Lung (tissue), 11 donors: ENCODE measurements at regions not wholly inside any gene's neighbourhood (a gene's known extent, or its start where the extent isn't known, plus 50 kb on each side); places are given as distances from the start of the nearest gene placed in this dataset.

Source experiments
- ATAC-seq: fragments of 200-7000 bp; cut with Tn5 transposase; one replicate; pipeline ENCODE4 v1.9.1; 2020; ENCODE audit warnings: moderate number of reproducible peaks; ENCODE audit not compliant: insufficient read depth, low FRiP score
- DNase-seq, 3 donors: peaks; one replicate each; pipeline ENCODE4 v3.0.0-alpha.2; 2013 to 2017
- H3K27ac ChIP-seq, 2 donors: one replicate each; pipeline ENCODE4 v1.5.1; 2013; ENCODE audit warnings: mild to moderate bottlenecking in 2 of 2, moderate library complexity in 2 of 2, control low read depth in 1 of 2, inconsistent platforms in 1 of 2, low read depth in 1 of 2, low read length in 1 of 2
- H3K27me3 ChIP-seq, 3 donors: one replicate each; pipeline ENCODE4 v1.5.1; 2013; ENCODE audit warnings: low read length in 2 of 3; ENCODE audit not compliant: control insufficient read depth in 3 of 3, insufficient read depth in 3 of 3
- H3K36me3 ChIP-seq, 4 donors: one replicate each; pipeline ENCODE4 v1.5.1; 2013; ENCODE audit warnings: low read length in 4 of 4, mild to moderate bottlenecking in 1 of 4, moderate library complexity in 1 of 4; ENCODE audit not compliant: control insufficient read depth in 4 of 4, insufficient read depth in 4 of 4
- H3K4me1 ChIP-seq, 5 donors: one replicate each; pipeline ENCODE4 v1.5.1; 2013; ENCODE audit warnings: low read length in 5 of 5, mild to moderate bottlenecking in 2 of 5, moderate library complexity in 1 of 5; ENCODE audit not compliant: control insufficient read depth in 5 of 5, insufficient read depth in 5 of 5
- H3K4me3 ChIP-seq: one replicate; pipeline ENCODE4 v1.5.1; 2013; ENCODE audit warnings: mild to moderate bottlenecking, control low read depth, moderate library complexity
- H3K9ac ChIP-seq, 2 donors: one replicate each; pipeline ENCODE4 v1.5.1; 2013; ENCODE audit warnings: low read length in 2 of 2, control low read depth in 1 of 2; ENCODE audit not compliant: insufficient read depth in 1 of 2
- H3K9me3 ChIP-seq, 4 donors: one replicate each; pipeline ENCODE4 v1.5.1; 2013; ENCODE audit warnings: low read length in 3 of 4, mild to moderate bottlenecking in 1 of 4, moderate library complexity in 1 of 4; ENCODE audit not compliant: control insufficient read depth in 4 of 4, insufficient read depth in 3 of 4
- CTCF ChIP-seq: IDR thresholded peaks from 2 replicates; pipeline ENCODE4 v1.5.1; 2012; ENCODE audit warnings: mild to moderate bottlenecking; ENCODE audit errors: control extremely low read depth, extremely low read depth
- WGBS, 2 donors: extraction: QIAGEN DNeasy Blood & Tissue Kit; methylation state at CpG; one replicate each; pipeline ENCODE4 v1.1.7; 2013; 5-methylcytosine and 5-hydroxymethylcytosine counted together
- donor health status: control.
- donor health status: control.
- donor health status: Bipolar disorder and iron deficiency.
- donor health status: healthy.
- donor health status: DM: yes; HTN: yes; CAD: no.

DNA sequence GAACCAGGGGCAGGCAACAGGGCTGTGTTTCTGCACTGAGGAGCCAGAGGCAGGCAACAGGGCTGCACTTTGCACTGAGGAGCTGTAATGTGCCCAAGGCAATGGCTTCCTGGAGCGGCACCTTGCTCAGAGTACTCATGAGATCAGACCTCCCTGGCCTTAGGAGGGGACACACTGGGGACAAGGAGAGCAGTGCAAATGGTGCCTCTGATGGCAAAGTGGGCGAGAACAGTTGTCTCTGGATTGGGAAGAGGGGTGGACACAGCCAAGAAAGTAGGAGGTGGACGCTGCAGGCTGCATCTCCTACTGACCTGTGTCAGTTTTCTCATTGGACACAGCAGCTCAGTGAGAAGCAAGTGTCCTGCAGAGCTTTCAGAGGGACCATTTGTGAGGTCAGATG, 1443.3 kb downstream of the TBC1D22A start:
- no peak for ATAC-seq
- TF ChIP-seq CTCF: no peak
- no peak overlapping the region for H3K27ac ChIP-seq
- no peak for DNase-seq
- 85% methylated on average over 3 of the region's 3 CpGs for WGBS, 2 donors
- no peaks in the 10 kb centered on the region for H3K36me3 ChIP-seq
- no peak overlapping the region for H3K9ac ChIP-seq
- no peaks in the 10 kb centered on the region for H3K27me3 ChIP-seq
- no peaks in the 10 kb centered on the region for H3K9me3 ChIP-seq
- no peaks in the 10 kb centered on the region for H3K4me1 ChIP-seq
- no peak overlapping the region for H3K4me3 ChIP-seq

GRCh38 chr22:48205161-48205560, 1442.7 kb downstream of the TBC1D22A start:
- 76 to 79% methylated on average over 7 of the region's 7 CpGs for WGBS, 2 donors
- Histone ChIP-seq H3K9ac (no peak overlapping the region), H3K4me3 (no peak overlapping the region), H3K36me3 (no peaks in the 10 kb centered on the region), H3K4me1 (no peaks in the 10 kb centered on the region), H3K27me3 (no peaks in the 10 kb centered on the region), H3K27ac (no peak overlapping the region), H3K9me3 (no peaks in the 10 kb centered on the region)
- ATAC-seq (no peak), DNase-seq (no peak)
- TF ChIP-seq CTCF: no peak

- Histone ChIP-seq H3K4me1 (no peaks in the 10 kb centered on the region), H3K9me3 (no peaks in the 10 kb centered on the region), H3K36me3 (no peaks in the 10 kb centered on the region), H3K4me3 (no peak overlapping the region), H3K27me3 (no peaks in the 10 kb centered on the region), H3K27ac (no peak overlapping the region), H3K9ac (no peak overlapping the region)
- TF ChIP-seq CTCF: no peak
- ATAC-seq (no peak), DNase-seq (no peak)
- WGBS, 2 donors: 82% methylated on average over 2 of the region's 2 CpGs
Observed at GRCh38 chr22:48204296-48204695, 1441.8 kb downstream of the TBC1D22A start.

DNA sequence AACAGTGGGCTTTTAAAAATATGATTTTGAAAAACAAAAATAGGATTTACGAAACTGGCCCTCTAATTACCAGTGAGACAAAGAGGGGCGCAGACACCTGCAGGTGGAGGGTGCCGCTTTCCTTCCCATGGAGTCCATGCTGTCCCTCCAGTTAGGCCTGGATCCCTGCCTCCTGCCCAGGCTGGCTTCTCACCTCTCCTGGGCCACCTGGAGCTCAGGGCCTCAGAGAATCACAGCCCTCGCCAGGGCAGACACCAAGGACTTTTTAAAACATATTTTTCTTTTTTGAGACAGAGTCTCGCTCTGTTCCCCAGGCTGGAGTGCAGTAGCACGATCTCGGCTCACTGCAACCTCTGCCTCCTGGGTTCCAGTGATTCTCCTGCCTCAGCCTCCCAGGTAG, 1437.2 kb downstream of the TBC1D22A start:
- Histone ChIP-seq H3K27ac (no peak overlapping the region), H3K4me3 (no peak overlapping the region), H3K9me3 (no peaks in the 10 kb centered on the region), H3K36me3 (no peaks in the 10 kb centered on the region), H3K4me1 (no peaks in the 10 kb centered on the region), H3K27me3 (no peaks in the 10 kb centered on the region), H3K9ac (no peak overlapping the region)
- 94% methylated on average over 7 of the region's 7 CpGs for WGBS, 2 donors
- TF ChIP-seq CTCF: no peak
- no peak for DNase-seq
- no peak for ATAC-seq
